Activated CD4-positive, alpha-beta T cell treated with anti-CD3 and anti-CD28 coated beads, Interleukin-2, amount 50 U/mL, for 24 hours (primary cell): ENCODE measurements at regions not wholly inside any gene's neighbourhood (a gene's known extent, or its start where the extent isn't known, plus 50 kb on each side); places are given as distances from the start of the nearest gene placed in this dataset.

Experiments used
- DNase-seq, 2 donors: peaks; one replicate each; pipeline ENCODE4 v3.0.0-alpha.2; 2020; ENCODE audit warnings: low read depth in 1 of 2, low spot score in 1 of 2

GRCh38 chr20:51886891-51887608 lies 84.7 kb upstream of the SALL4 start:
- no peak for DNase-seq

- DNase-seq, result no peak
Observed at GRCh38 chr20:51886341-51886740, 84.0 kb upstream of the SALL4 start.

GRCh38 chr20:51884561-51884960 lies 82.2 kb upstream of the SALL4 start:
- DNase-seq, result no peak

- no peak for DNase-seq
Observed at GRCh38 chr20:51880188-51880587, 77.9 kb upstream of the SALL4 start.

GRCh38 chr20:51876313-51876940 lies 74.1 kb upstream of the SALL4 start:
- no peak for DNase-seq

DNA sequence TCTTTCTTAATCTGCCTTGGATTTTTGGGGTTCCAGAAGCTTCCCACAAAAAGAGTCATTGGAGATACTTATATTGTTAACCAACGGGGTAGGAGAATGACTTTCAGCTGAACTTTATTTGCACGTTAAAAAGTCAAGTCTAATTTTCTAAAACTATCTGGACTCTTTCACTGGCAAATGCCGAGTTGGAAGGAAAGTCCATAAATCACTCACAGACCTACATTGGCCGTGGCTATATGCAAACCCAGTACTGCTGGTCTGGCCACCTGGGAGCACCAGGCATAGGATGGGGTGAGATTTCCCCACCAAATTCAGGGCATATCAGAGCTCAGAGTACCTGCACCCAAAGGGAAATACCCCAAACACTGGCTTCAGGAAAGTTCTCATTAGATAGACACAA lies 71.3 kb upstream of the SALL4 start:
- DNase-seq, result no peak

DNA sequence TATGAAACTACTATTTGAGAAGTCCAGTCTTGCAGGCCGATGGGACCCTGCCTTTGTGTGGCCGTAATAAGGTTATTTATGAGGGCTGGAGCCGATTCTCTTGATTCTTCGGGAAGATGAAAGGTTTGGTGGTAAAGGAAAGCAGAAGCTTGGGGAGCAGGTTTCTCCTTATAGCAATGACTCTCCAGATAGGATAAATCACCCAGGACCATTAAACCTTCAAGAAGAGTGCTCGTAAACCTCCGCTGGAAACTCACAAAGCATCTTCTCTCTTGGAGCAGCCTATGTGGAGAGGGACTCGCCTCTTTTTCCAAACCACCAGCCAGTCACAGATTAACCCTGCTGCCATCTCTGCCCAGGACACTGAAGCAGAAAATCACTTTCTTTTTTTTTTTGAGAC lies 69.6 kb upstream of the SALL4 start:
- DNase-seq, result no peak

GRCh38 chr20:51869002-51869401 lies 66.7 kb upstream of the SALL4 start:
- no peak for DNase-seq

DNA sequence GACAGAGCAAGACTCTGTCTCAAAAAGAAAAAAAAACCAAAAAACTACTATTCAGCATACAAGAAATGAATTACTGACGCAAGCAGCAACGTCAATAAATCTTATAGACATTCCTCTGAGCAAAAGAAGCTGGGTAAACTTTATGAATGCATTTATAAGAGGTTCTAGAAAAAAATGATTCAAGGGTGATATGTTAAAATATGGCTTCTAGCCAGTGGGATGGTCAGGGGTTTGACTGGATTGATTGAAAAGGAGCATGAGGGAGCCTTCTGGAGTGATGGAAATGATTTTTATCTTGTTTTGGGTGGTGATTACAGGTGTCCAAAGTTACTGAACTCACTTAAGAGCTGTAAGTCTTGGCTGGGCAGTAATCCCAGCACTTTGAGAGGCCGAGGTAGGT lies 64.9 kb upstream of the SALL4 start:
- DNase-seq, result no peak

- no peak for DNase-seq
Observed at GRCh38 chr20:51864967-51865366, 62.6 kb upstream of the SALL4 start.

DNA sequence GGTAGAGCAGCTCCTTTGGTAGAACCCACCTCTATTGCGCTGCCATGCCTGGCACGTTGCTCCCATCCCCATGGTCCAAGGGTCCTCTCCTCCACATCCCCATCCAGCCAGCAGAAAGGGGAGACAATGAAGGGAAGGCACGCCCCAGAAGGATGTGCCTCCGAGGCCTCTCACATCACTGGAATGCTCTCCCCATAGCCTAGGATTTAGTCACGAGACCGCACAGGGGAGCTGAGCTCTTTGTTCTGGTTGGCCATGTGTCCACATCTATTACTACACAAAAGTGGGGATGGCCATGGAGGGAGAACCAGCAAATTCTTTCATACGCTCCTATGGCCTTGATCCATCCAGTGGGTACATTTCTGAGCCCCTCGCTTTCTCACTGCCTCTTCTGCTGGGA lies 60.5 kb upstream of the SALL4 start:
- no peak for DNase-seq

GRCh38 chr20:51861726-51862466 lies 59.6 kb upstream of the SALL4 start:
- no peak for DNase-seq

DNA sequence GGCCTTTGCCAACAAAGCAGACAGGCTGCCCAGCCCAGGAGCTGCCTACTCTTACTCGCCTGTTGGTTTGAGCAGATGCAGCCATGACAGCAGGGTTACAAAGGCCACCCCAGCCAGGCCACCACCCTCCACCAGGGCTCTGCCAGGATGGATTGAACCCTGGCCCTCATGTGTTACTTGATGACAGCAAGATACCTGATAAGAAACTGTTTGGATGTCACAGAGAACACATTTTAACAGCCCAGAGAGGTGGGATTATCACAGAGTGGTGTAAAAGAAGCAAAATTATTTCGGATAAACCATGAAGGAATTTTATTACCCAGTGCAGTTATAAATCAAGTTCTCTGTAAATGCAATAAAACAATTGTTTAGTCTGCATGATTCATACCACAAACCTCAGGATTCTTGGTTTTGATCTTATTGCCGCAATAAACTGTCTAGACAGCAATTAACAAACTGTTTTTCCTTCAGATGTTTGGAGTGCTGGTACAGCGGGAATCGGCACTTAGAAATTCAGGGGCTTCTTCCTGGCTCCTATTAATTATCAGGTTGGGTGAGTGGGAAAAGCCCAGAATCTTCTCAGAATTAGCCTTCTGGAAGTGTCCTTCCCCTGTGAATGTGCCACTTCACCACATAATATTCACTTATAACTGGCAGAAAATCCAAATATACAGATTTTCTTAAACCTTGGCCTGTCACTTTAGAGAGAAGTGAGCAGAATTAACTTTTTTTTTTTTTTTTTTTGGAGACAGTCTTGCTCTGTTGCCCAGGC lies 58.0 kb upstream of the SALL4 start:
- no peak for DNase-seq

DNA sequence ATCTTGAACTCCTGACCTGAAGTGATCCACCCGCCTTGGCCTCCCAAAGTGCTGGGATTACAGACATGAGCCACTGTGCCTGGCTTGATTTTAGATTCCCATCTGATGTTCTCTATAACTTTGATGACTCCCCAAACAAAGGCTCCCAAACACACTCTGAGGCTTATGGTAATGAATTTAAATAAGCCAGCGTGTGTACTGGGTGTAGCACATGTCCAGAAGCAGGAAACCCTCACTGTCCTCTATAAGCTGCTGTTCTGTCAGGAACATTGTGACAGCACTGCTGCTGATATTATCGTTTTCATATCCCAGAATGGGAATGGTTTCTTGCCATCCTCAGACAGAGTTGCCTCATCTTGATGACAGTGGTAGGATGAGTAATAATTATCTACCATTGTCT lies 54.1 kb upstream of the SALL4 start:
- DNase-seq, result no peak

- DNase-seq, result no peak
Observed at GRCh38 chr20:51854921-51855320, 52.6 kb upstream of the SALL4 start.
